ENCODE measurements at regions not wholly inside any gene's neighbourhood (a gene's known extent, or its start where the extent isn't known, plus 50 kb on each side); places are given as distances from the start of the nearest gene placed in this dataset.

GRCh38 chr9:15080401-15080800 lies 170.2 kb upstream of the FREM1 start:
- Histone ChIP-seq H3K79me2 (ENCODE audit: insufficient read depth, low read length) (no peaks in the 10 kb centered on the region), H3K27me3 (ENCODE audit: low read length) (no peaks in the 10 kb centered on the region), H3K9ac (ENCODE audit: low read length) (no peak overlapping the region), H3K4me3 (ENCODE audit: insufficient read depth, low read length, poor library complexity, severe bottlenecking) (no peak overlapping the region), H4K20me1 (ENCODE audit: low read depth, low read length) (no peaks in the 10 kb centered on the region), H3K9me2 (replicated peaks; ENCODE audit: insufficient read depth, low read length) (no peaks in the 10 kb centered on the region), H2AFZ (ENCODE audit: low read depth, low read length, severe bottlenecking) (no peak overlapping the region), H3K27ac (ENCODE audit: low read depth, low read length) (no peak overlapping the region), H3K9me3 (ENCODE audit: insufficient read depth, low read length) (no peaks in the 10 kb centered on the region), H3K36me3 (ENCODE audit: low read length) (no peaks in the 10 kb centered on the region), H3F3A (ENCODE audit: insufficient read depth) (no peaks in the 10 kb centered on the region), H3K4me2 (ENCODE audit: low read depth, low read length, poor library complexity, severe bottlenecking) (no peak overlapping the region)
- TF ChIP-seq CTCF (IDR thresholded peaks at IDR 0.05; ENCODE audit: insufficient read depth, low read length, poor library complexity, severe bottlenecking) = no peak
- TF ChIP-seq EZH2phosphoT487 (conservative IDR thresholded peaks at IDR 0.05; ENCODE audit: low read length) = no peak

- Histone ChIP-seq H3K79me2 (ENCODE audit: insufficient read depth, low read length) (no peaks in the 10 kb centered on the region), H2AFZ (ENCODE audit: low read depth, low read length, severe bottlenecking) (no peak overlapping the region), H3K9me2 (replicated peaks; ENCODE audit: insufficient read depth, low read length) (no peaks in the 10 kb centered on the region), H3K9ac (ENCODE audit: low read length) (no peak overlapping the region), H3F3A (ENCODE audit: insufficient read depth) (no peaks in the 10 kb centered on the region), H3K4me2 (ENCODE audit: low read depth, low read length, poor library complexity, severe bottlenecking) (no peak overlapping the region), H3K4me3 (ENCODE audit: insufficient read depth, low read length, poor library complexity, severe bottlenecking) (no peak overlapping the region), H3K27ac (ENCODE audit: low read depth, low read length) (no peak overlapping the region), H3K36me3 (ENCODE audit: low read length) (no peaks in the 10 kb centered on the region), H3K9me3 (ENCODE audit: insufficient read depth, low read length) (no peaks in the 10 kb centered on the region), H4K20me1 (ENCODE audit: low read depth, low read length) (no peaks in the 10 kb centered on the region), H3K27me3 (ENCODE audit: low read length) (no peaks in the 10 kb centered on the region)
- no peak for TF ChIP-seq EZH2phosphoT487 (conservative IDR thresholded peaks at IDR 0.05; ENCODE audit: low read length)
- no peak for TF ChIP-seq CTCF (IDR thresholded peaks at IDR 0.05; ENCODE audit: insufficient read depth, low read length, poor library complexity, severe bottlenecking)
These were observed 169.8 kb upstream of the FREM1 start for GRCh38 chr9:15079989-15080388.

GRCh38 chr9:15077946-15078729 lies 167.9 kb upstream of the FREM1 start:
- no peaks in the 10 kb centered on the region for H3F3A ChIP-seq (ENCODE audit: insufficient read depth)
- no peaks in the 10 kb centered on the region for H4K20me1 ChIP-seq (ENCODE audit: low read depth, low read length)
- H3K27ac ChIP-seq (ENCODE audit: low read depth, low read length) = no peak overlapping the region
- H2AFZ ChIP-seq (ENCODE audit: low read depth, low read length, severe bottlenecking) = no peak overlapping the region
- TF ChIP-seq EZH2phosphoT487 (conservative IDR thresholded peaks at IDR 0.05; ENCODE audit: low read length) (no peak), CTCF (IDR thresholded peaks at IDR 0.05; ENCODE audit: insufficient read depth, low read length, poor library complexity, severe bottlenecking) (no peak)
- no peak overlapping the region for H3K4me2 ChIP-seq (ENCODE audit: low read depth, low read length, poor library complexity, severe bottlenecking)
- no peaks in the 10 kb centered on the region for H3K27me3 ChIP-seq (ENCODE audit: low read length)
- H3K9me3 ChIP-seq (ENCODE audit: insufficient read depth, low read length) = no peaks in the 10 kb centered on the region
- no peak overlapping the region for H3K4me3 ChIP-seq (ENCODE audit: insufficient read depth, low read length, poor library complexity, severe bottlenecking)
- H3K9ac ChIP-seq (ENCODE audit: low read length) = no peak overlapping the region
- no peaks in the 10 kb centered on the region for H3K36me3 ChIP-seq (ENCODE audit: low read length)
- H3K9me2 ChIP-seq (replicated peaks; ENCODE audit: insufficient read depth, low read length) = no peaks in the 10 kb centered on the region
- no peaks in the 10 kb centered on the region for H3K79me2 ChIP-seq (ENCODE audit: insufficient read depth, low read length)

Data from SU-DHL-6 (cell line).